Activated CD8-positive, alpha-beta T cell treated with anti-CD3 and anti-CD28 coated beads, Interleukin-2, amount 10 ng/mL, durations not matched to agents 7 days and 5 days (primary cell): ENCODE measurements at regions not wholly inside any gene's neighbourhood (a gene's known extent, or its start where the extent isn't known, plus 50 kb on each side); places are given as distances from the start of the nearest gene placed in this dataset.

Experiments
- ATAC-seq: fragments of 150-1000 bp; cut with Tn5 transposase; one replicate; pipeline ENCODE4 v1.10.0; 2021; ENCODE audit warnings: moderate library complexity
- CTCF ChIA-PET: fragments of 350-600 bp; sonication (Branson Sonifier 250); formaldehyde crosslinking; loops from one replicate; lab custom pipeline; 2021; ENCODE audit warnings: antibody characterized with exemption; lab: Charles Lee
- POLR2A ChIA-PET: fragments of 350-600 bp; sonication (Branson Sonifier 250); formaldehyde crosslinking; loops from one replicate; lab custom pipeline; 2021; ENCODE audit warnings: antibody characterized with exemption; lab: Charles Lee
- DNase-seq: peaks from one replicate; pipeline ENCODE4 v3.0.0-alpha.2; 2020
- H3K27ac Mint-ChIP-seq: one replicate; pipeline ENCODE4 v1.8.0; 2021; ENCODE audit warnings: mild to moderate bottlenecking, mixed read lengths
- H3K27me3 Mint-ChIP-seq: one replicate; pipeline ENCODE4 v1.8.0; 2021; ENCODE audit warnings: low read depth, mixed read lengths
- H3K36me3 Mint-ChIP-seq: one replicate; pipeline ENCODE4 v1.8.0; 2021; ENCODE audit warnings: low read depth, mixed read lengths
- H3K4me1 Mint-ChIP-seq: one replicate; pipeline ENCODE4 v1.8.0; 2021; ENCODE audit warnings: low read depth, mixed read lengths
- H3K4me3 Mint-ChIP-seq: one replicate; pipeline ENCODE4 v1.8.0; 2021; ENCODE audit warnings: mild to moderate bottlenecking, mixed read lengths
- H3K9me3 Mint-ChIP-seq: one replicate; pipeline ENCODE4 v1.8.0; 2022; ENCODE audit warnings: mixed read lengths; ENCODE audit not compliant: insufficient read depth

DNA sequence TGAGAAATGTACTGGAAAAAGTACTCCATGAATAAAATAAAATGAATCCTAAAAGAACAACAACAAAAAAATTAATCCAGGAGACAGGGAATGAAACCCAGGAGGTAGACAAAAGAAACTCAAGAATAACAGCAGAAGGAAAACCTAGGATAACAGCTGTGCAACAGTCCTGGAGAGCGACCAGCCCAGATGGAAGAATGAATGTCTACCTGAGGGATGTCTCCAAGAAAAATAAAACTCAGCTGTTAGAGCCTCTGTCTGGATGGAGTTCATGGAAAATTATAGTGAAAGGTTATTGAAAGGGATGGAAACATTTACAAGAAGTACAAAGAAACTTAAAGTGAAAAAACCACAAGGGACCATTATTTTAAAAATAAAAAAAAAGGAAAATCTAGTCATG is 135.8 kb upstream of the CA10 start:
- no peaks in the 10 kb centered on the region for H3K4me1 Mint-ChIP-seq
- ChIA-PET POLR2A (no interaction called here), CTCF (no interaction called here)
- H3K4me3 Mint-ChIP-seq, result no peak overlapping the region
- H3K36me3 Mint-ChIP-seq, result no peaks in the 10 kb centered on the region
- H3K27ac Mint-ChIP-seq, result no peak overlapping the region
- ATAC-seq (no peak), DNase-seq (no peak)
- no peaks in the 10 kb centered on the region for H3K9me3 Mint-ChIP-seq
- no peaks in the 10 kb centered on the region for H3K27me3 Mint-ChIP-seq

- H3K4me1 Mint-ChIP-seq, result no peaks in the 10 kb centered on the region
- H3K36me3 Mint-ChIP-seq, result no peaks in the 10 kb centered on the region
- CTCF ChIA-PET, result no interaction called here
- ATAC-seq (no peak), DNase-seq (no peak)
- H3K27ac Mint-ChIP-seq, result no peak overlapping the region
- H3K9me3 Mint-ChIP-seq, result peaks cover 3% of the 10 kb centered on the region
- H3K4me3 Mint-ChIP-seq, result no peak overlapping the region
- POLR2A ChIA-PET, result no interaction called here
- no peaks in the 10 kb centered on the region for H3K27me3 Mint-ChIP-seq
Measured at GRCh38 chr17:52287611-52288010, 129.1 kb upstream of the CA10 start.

- no peak overlapping the region for H3K4me3 Mint-ChIP-seq
- no peak for DNase-seq
- ChIA-PET POLR2A (no interaction called here), CTCF (no interaction called here)
- no peak for ATAC-seq
- H3K36me3 Mint-ChIP-seq, result no peaks in the 10 kb centered on the region
- H3K9me3 Mint-ChIP-seq, result peaks cover 3% of the 10 kb centered on the region
- H3K27ac Mint-ChIP-seq, result no peak overlapping the region
- no peaks in the 10 kb centered on the region for H3K4me1 Mint-ChIP-seq
- H3K27me3 Mint-ChIP-seq, result no peaks in the 10 kb centered on the region
Measured at GRCh38 chr17:52283872-52284271, 125.4 kb upstream of the CA10 start.

- Mint-ChIP-seq H3K9me3 (no peaks in the 10 kb centered on the region), H3K4me1 (no peaks in the 10 kb centered on the region), H3K27ac (no peak overlapping the region), H3K27me3 (no peaks in the 10 kb centered on the region), H3K4me3 (no peak overlapping the region), H3K36me3 (no peaks in the 10 kb centered on the region)
- POLR2A ChIA-PET, result no interaction called here
- DNase-seq (no peak), ATAC-seq (no peak)
- CTCF ChIA-PET, result no interaction called here
Measured at GRCh38 chr17:52276381-52277008, 118.0 kb upstream of the CA10 start.

GRCh38 chr17:52271781-52272180 is 113.3 kb upstream of the CA10 start:
- CTCF ChIA-PET, result no interaction called here
- Mint-ChIP-seq H3K4me3 (no peak overlapping the region), H3K9me3 (no peaks in the 10 kb centered on the region), H3K4me1 (no peaks in the 10 kb centered on the region), H3K36me3 (no peaks in the 10 kb centered on the region), H3K27me3 (no peaks in the 10 kb centered on the region), H3K27ac (no peak overlapping the region)
- ATAC-seq (no peak), DNase-seq (no peak)
- POLR2A ChIA-PET, result no interaction called here

DNA sequence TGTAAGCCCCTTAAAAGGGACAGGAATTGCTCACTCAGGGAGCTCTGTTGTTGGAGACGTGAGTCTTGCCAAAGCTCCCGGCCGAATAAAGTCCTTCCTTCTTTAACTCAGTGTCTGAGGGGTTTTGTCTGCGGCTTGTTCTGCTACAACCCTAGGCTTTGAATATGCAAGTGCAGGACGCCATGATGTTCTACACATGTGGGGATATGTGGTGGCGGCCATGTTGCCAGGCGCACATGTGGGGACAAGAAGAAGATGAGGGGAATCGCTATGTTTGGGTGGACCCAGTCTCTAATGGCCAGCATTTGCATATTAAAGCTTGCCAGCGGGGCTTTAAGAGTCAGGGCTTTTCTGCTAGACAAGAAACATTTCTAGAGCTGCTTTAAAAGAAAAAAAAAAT is 96.8 kb upstream of the CA10 start:
- no peaks in the 10 kb centered on the region for H3K27me3 Mint-ChIP-seq
- H3K9me3 Mint-ChIP-seq, result no peaks in the 10 kb centered on the region
- POLR2A ChIA-PET, result no interaction called here
- H3K27ac Mint-ChIP-seq, result no peak overlapping the region
- H3K4me3 Mint-ChIP-seq, result no peak overlapping the region
- CTCF ChIA-PET, result no interaction called here
- no peaks in the 10 kb centered on the region for H3K36me3 Mint-ChIP-seq
- no peaks in the 10 kb centered on the region for H3K4me1 Mint-ChIP-seq
- ATAC-seq, result no peak
- no peak for DNase-seq

DNA sequence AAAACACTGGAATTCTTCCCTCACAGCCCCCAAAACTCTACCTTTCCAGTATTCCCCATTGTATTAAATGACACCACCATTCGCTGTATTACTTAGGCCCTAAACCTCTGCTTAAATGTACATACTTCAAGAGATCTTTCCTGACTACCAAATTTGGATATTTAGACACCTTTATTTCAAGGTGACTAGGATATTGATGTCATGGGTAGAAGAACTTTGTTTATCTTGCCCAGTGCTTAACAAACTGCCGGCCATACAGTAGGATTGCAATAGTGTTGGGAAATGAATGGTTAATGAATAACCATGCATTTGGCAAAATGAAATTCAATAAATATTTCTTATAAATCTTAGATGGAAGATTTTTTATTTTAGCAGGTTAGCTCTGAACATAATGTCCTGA is 86.2 kb upstream of the CA10 start:
- Mint-ChIP-seq H3K27ac (no peak overlapping the region), H3K9me3 (no peaks in the 10 kb centered on the region), H3K4me3 (no peak overlapping the region), H3K36me3 (no peaks in the 10 kb centered on the region), H3K27me3 (peaks cover 2% of the 10 kb centered on the region), H3K4me1 (no peaks in the 10 kb centered on the region)
- POLR2A ChIA-PET, result no interaction called here
- CTCF ChIA-PET, result no interaction called here
- DNase-seq (no peak), ATAC-seq (no peak)

DNA sequence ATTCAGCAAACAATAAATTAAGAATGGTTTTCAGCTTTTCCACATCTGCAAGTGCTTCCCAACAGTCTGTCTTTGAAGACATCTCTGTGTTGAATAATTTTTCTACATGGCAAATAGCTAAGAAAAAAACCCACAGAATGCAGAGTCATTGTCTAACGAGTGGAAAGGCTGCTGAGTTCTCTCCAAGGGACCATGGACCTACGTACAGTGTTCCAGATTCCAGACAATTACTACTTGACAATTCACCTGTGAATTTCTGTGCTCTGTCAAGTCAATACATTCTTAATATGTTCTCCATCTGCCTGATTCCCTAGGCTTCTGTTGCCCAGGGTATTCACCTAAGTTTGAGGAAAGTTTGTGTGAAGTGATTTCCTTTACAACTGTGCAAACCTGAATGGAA is 83.8 kb upstream of the CA10 start:
- H3K9me3 Mint-ChIP-seq, result no peaks in the 10 kb centered on the region
- DNase-seq (no peak), ATAC-seq (no peak)
- H3K27me3 Mint-ChIP-seq, result peaks cover 2% of the 10 kb centered on the region
- H3K36me3 Mint-ChIP-seq, result no peaks in the 10 kb centered on the region
- no peaks in the 10 kb centered on the region for H3K4me1 Mint-ChIP-seq
- H3K4me3 Mint-ChIP-seq, result no peak overlapping the region
- ChIA-PET CTCF (no interaction called here), POLR2A (no interaction called here)
- no peak overlapping the region for H3K27ac Mint-ChIP-seq

- CTCF ChIA-PET, result no interaction called here
- DNase-seq (no peak), ATAC-seq (no peak)
- no peaks in the 10 kb centered on the region for H3K4me1 Mint-ChIP-seq
- no peak overlapping the region for H3K27ac Mint-ChIP-seq
- H3K27me3 Mint-ChIP-seq, result no peaks in the 10 kb centered on the region
- no peaks in the 10 kb centered on the region for H3K36me3 Mint-ChIP-seq
- H3K4me3 Mint-ChIP-seq, result no peak overlapping the region
- POLR2A ChIA-PET, result no interaction called here
- no peaks in the 10 kb centered on the region for H3K9me3 Mint-ChIP-seq
Measured at GRCh38 chr17:52237151-52237550, 78.6 kb upstream of the CA10 start.

DNA sequence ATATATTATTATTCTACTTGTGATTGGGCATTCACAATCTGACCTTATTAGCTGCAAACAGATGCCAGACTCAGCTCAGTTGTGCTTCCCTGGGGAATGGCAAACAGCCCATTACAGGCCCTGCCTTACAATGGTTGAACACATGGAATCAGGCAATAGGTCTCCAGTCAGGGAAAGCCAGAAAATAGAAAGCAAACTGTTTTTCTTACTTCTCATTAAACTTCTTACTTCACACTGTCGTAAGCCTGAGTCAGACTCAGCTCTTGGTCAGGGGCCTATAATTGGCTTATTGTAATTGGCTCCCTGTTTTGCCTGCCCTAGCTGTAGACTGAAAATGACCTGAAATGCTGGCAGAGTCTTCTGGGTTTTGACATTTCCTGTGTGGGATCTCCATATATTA is 77.0 kb upstream of the CA10 start:
- no peaks in the 10 kb centered on the region for H3K36me3 Mint-ChIP-seq
- H3K27me3 Mint-ChIP-seq, result no peaks in the 10 kb centered on the region
- H3K27ac Mint-ChIP-seq, result no peak overlapping the region
- ChIA-PET CTCF (no interaction called here), POLR2A (no interaction called here)
- H3K4me3 Mint-ChIP-seq, result no peak overlapping the region
- DNase-seq (no peak), ATAC-seq (no peak)
- H3K4me1 Mint-ChIP-seq, result no peaks in the 10 kb centered on the region
- H3K9me3 Mint-ChIP-seq, result no peaks in the 10 kb centered on the region

DNA sequence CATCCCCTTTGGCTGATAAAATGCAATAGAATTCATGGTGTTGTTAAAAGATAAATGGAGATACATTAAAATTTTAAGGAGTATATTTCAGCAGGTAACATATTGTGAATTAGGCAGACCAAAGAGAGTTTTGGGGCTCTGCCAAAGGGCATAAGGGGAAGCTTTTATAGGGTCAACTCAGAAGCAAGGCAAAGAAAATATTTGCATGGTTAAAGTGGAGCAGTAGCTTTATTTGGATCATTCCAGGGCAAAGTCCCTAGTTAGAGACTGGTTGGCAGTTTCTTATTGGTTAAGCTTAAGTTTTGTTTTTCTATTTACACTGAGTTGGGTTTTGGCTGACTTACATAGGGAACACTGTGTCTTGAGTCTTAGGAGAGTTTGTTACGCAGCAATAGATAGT is 75.1 kb upstream of the CA10 start:
- Mint-ChIP-seq H3K4me3 (no peak overlapping the region), H3K9me3 (no peaks in the 10 kb centered on the region), H3K27me3 (no peaks in the 10 kb centered on the region), H3K36me3 (no peaks in the 10 kb centered on the region), H3K27ac (no peak overlapping the region), H3K4me1 (no peaks in the 10 kb centered on the region)
- ChIA-PET CTCF (no interaction called here), POLR2A (no interaction called here)
- DNase-seq (no peak), ATAC-seq (no peak)

DNA sequence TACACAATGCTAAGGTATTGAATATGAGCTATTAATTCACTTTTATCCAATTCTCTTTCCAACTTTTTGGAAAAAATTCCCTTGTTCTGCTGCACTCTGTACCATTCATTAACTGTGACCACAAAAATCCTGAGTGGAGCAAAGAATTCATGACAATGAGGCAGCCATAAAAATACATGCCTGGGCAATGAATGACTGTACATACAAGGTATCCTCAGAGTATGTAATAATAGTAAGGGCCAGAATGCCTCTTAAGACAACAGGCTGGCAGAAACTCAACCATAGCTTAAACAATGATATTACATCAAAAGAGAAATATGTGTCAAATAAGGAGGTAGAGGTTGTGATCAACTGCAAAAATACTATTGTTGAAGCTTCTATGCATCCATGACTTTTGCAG is 74.7 kb upstream of the CA10 start:
- CTCF ChIA-PET, result no interaction called here
- DNase-seq (no peak), ATAC-seq (no peak)
- H3K9me3 Mint-ChIP-seq, result no peaks in the 10 kb centered on the region
- H3K27ac Mint-ChIP-seq, result no peak overlapping the region
- POLR2A ChIA-PET, result no interaction called here
- H3K27me3 Mint-ChIP-seq, result no peaks in the 10 kb centered on the region
- no peaks in the 10 kb centered on the region for H3K36me3 Mint-ChIP-seq
- H3K4me3 Mint-ChIP-seq, result no peak overlapping the region
- H3K4me1 Mint-ChIP-seq, result no peaks in the 10 kb centered on the region

DNA sequence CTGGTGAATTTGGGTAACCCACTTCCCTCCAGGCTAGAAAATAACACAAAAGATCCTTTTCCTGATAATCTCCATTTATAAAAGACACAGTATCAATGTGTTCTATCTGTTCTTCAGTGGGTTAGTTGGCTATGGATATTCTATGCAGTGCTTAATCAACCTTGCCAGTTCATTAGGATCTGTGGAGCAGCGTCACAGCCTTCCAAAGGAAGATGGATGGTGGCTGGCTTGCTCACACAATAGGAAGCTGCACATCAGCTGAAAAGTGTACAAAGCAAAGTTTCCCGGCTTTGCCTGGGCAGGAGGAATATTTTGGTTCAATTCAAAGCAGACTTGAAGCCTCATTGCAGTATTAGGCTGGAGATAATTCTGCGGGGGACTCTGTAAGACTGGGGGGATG is 70.3 kb upstream of the CA10 start:
- ChIA-PET POLR2A (no interaction called here), CTCF (no interaction called here)
- no peak for DNase-seq
- H3K27ac Mint-ChIP-seq, result no peak overlapping the region
- no peaks in the 10 kb centered on the region for H3K4me1 Mint-ChIP-seq
- no peaks in the 10 kb centered on the region for H3K27me3 Mint-ChIP-seq
- no peak overlapping the region for H3K4me3 Mint-ChIP-seq
- H3K9me3 Mint-ChIP-seq, result no peaks in the 10 kb centered on the region
- H3K36me3 Mint-ChIP-seq, result no peaks in the 10 kb centered on the region
- no peak for ATAC-seq
